Activated T-helper 1 cell treated with anti-CD3 and anti-CD28 coated beads, Interleukin-12 subunit alpha, Interleukin-12 subunit beta, Interleukin-2, Interleukin-4 antibody, amounts not matched to agents 30 ng/mL and 10 ng/mL and 1 ng/mL, durations not matched to agents 14 hours and 24 hours and 36 hours (primary cell): ENCODE measurements at regions not wholly inside any gene's neighbourhood (a gene's known extent, or its start where the extent isn't known, plus 50 kb on each side); places are given as distances from the start of the nearest gene placed in this dataset.

Experiments
- DNase-seq: peaks from one replicate; pipeline ENCODE4 v3.0.0; 2021; ENCODE audit warnings: low spot score
- H3K27ac Mint-ChIP-seq: one replicate; pipeline ENCODE4 v1.8.0; 2021; ENCODE audit warnings: mild to moderate bottlenecking, mixed read lengths
- H3K27me3 Mint-ChIP-seq: one replicate; pipeline ENCODE4 v1.8.0; 2022; ENCODE audit warnings: mild to moderate bottlenecking, moderate library complexity, mixed read lengths; ENCODE audit not compliant: insufficient read depth
- H3K36me3 Mint-ChIP-seq: one replicate; pipeline ENCODE4 v1.8.0; 2021; ENCODE audit warnings: low read depth, mixed read lengths
- H3K4me1 Mint-ChIP-seq: one replicate; pipeline ENCODE4 v1.8.0; 2021; ENCODE audit warnings: low read depth, mixed read lengths
- H3K4me3 Mint-ChIP-seq: one replicate; pipeline ENCODE4 v1.8.0; 2021; ENCODE audit warnings: mild to moderate bottlenecking, moderate library complexity, mixed read lengths
- H3K9me3 Mint-ChIP-seq: one replicate; pipeline ENCODE4 v1.8.0; 2021; ENCODE audit warnings: mixed read lengths
- intact Hi-C: fragments of 100-400 bp; cut with micrococcal nuclease; formaldehyde crosslinking; loops from one replicate; pipeline ENCODE4 v1.15.1; 2024

DNA sequence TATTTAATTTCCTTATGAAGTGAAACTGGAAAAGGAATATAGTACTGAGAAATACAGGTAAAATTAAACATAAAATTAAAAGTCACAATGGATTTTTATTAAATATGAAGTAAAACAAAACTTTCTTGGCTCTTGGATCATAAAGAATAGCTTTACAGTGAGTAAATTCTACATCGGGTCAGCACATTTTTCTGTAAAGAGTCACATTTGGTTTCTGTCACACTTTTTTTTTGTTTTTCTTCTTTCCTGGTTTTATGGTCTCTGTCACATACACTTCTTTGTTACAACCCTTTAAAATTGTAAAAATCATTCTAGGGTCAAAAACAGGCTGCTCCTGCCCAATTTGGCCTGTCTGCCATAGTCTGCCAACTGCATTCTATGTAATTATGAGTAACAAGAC, 254.4 kb upstream of the POU3F2 start:
- intact Hi-C loops = no loop called here
- H3K4me3 Mint-ChIP-seq = no peak overlapping the region

DNA sequence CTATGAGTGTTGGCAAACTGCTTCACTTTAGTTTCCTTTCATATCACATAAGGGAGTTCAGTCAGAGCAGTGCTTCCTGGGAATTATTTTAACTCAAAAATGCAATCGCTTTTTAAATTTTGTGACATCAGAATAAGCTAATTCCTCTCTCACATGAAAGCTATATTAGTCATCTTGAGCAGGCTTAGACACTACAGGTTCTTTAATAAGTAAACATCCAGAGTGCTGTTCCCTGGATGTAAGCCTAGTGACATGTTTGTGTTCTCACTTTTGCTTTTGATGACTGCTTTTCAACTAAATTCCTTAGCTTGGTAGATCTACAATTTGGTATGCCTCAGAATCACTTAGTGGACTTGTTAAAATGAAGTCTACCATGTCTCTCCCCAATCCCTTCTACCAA, 252.7 kb upstream of the POU3F2 start:
- H3K36me3 Mint-ChIP-seq = no peaks in the 10 kb centered on the region
- no peak overlapping the region for H3K4me3 Mint-ChIP-seq
- intact Hi-C loops = no loop called here
- no peaks in the 10 kb centered on the region for H3K4me1 Mint-ChIP-seq
- H3K9me3 Mint-ChIP-seq = no peaks in the 10 kb centered on the region
- H3K27me3 Mint-ChIP-seq = no peaks in the 10 kb centered on the region
- no peak for DNase-seq
- no peak overlapping the region for H3K27ac Mint-ChIP-seq

More for the DNA sequence above, 254.4 kb upstream of the POU3F2 start:
- H3K36me3 Mint-ChIP-seq = no peaks in the 10 kb centered on the region
- no peak for DNase-seq
- no peaks in the 10 kb centered on the region for H3K9me3 Mint-ChIP-seq
- peaks cover 2% of the 10 kb centered on the region for H3K27me3 Mint-ChIP-seq
- H3K27ac Mint-ChIP-seq = no peak overlapping the region
- H3K4me1 Mint-ChIP-seq = no peaks in the 10 kb centered on the region

DNA sequence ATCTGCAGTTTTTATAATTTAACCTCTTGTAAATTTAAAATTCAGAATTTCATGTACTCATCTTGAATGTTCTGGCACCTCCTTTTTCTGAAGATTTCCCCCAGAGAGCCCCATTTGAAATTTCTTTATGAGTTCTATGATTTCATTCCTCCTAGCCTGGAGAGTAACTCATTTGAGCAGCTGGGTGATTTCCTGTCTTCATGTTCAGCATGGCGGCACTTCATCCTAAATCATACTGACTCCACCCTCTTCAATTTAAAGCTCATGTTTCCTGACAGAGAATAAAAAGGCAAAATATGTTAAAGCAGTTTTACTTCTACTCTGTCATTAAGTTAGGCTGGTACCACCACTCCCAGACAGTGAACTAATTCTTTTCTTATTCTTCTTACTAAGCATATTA, 250.9 kb upstream of the POU3F2 start:
- H3K4me3 Mint-ChIP-seq = no peak overlapping the region
- DNase-seq = no peak
- no peaks in the 10 kb centered on the region for H3K36me3 Mint-ChIP-seq
- no peak overlapping the region for H3K27ac Mint-ChIP-seq
- H3K4me1 Mint-ChIP-seq = no peaks in the 10 kb centered on the region
- H3K27me3 Mint-ChIP-seq = no peaks in the 10 kb centered on the region
- intact Hi-C loops = no loop called here
- H3K9me3 Mint-ChIP-seq = no peaks in the 10 kb centered on the region

DNA sequence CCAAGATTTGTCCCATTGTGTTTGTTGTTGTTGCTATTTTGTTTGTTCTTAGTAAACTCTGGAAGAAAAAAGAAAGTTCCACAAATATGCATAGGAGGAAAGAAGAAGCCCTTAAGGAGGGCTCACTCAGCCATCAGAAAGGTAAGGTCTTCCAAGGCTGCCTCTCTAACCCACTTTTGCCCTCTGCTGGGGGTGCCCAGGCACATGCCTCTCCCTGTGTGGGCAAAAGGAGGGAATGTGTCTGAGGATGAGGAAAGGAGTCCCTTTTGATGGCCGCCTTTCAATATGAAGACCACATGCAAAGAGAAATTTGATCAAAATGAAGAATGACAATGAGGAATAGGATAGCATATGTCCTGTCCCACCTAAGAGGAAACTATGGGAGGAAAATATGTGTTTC, 248.2 kb upstream of the POU3F2 start:
- no peaks in the 10 kb centered on the region for H3K27me3 Mint-ChIP-seq
- H3K9me3 Mint-ChIP-seq = no peaks in the 10 kb centered on the region
- no peaks in the 10 kb centered on the region for H3K36me3 Mint-ChIP-seq
- DNase-seq = no peak
- no peak overlapping the region for H3K4me3 Mint-ChIP-seq
- intact Hi-C loops = no loop called here
- no peak overlapping the region for H3K27ac Mint-ChIP-seq
- H3K4me1 Mint-ChIP-seq = no peaks in the 10 kb centered on the region

DNA sequence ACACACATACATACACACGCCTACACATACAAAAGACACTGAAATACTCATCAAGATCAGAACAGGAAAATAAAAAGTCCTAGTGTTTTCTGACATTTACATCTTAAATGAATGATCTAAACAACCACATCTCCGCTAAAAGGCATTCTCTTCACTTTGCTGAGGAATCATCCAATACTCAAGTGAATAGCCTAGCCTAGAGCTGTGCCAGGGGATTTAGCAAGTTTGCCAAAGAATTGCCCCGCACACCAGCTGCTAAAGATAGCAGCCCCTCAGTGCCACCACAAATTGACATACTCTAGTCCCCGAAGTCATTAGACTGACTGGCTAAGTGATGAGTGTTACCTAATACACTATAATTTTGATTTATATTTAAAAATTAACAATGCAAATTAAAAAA, 246.8 kb upstream of the POU3F2 start:
- intact Hi-C loops = no loop called here
- no peak for DNase-seq
- no peaks in the 10 kb centered on the region for H3K4me1 Mint-ChIP-seq
- H3K36me3 Mint-ChIP-seq = no peaks in the 10 kb centered on the region
- no peak overlapping the region for H3K4me3 Mint-ChIP-seq
- no peaks in the 10 kb centered on the region for H3K9me3 Mint-ChIP-seq
- no peak overlapping the region for H3K27ac Mint-ChIP-seq
- H3K27me3 Mint-ChIP-seq = no peaks in the 10 kb centered on the region

DNA sequence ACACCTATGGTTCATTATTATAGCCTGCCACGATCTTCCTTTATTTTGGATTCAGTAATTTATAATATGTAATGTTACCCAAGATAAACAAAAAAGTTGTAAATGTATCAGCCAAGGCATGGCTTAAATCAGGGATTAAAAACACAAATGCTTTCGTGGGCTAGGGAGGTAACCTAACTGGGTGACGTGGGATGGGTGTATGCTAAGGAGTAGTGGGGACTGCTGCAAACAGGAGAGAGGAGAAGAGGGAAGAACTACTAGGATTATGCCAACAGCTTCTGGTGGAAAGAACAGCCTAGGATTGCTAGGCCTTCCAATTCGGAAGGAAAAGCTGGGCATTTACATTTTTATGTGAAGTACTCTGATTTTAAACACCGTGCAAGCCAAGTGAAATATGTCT, 244.8 kb upstream of the POU3F2 start:
- H3K4me1 Mint-ChIP-seq = no peaks in the 10 kb centered on the region
- no peaks in the 10 kb centered on the region for H3K9me3 Mint-ChIP-seq
- DNase-seq = no peak
- intact Hi-C loops = no loop called here
- no peaks in the 10 kb centered on the region for H3K27me3 Mint-ChIP-seq
- H3K4me3 Mint-ChIP-seq = no peak overlapping the region
- no peak overlapping the region for H3K27ac Mint-ChIP-seq
- H3K36me3 Mint-ChIP-seq = no peaks in the 10 kb centered on the region

DNA sequence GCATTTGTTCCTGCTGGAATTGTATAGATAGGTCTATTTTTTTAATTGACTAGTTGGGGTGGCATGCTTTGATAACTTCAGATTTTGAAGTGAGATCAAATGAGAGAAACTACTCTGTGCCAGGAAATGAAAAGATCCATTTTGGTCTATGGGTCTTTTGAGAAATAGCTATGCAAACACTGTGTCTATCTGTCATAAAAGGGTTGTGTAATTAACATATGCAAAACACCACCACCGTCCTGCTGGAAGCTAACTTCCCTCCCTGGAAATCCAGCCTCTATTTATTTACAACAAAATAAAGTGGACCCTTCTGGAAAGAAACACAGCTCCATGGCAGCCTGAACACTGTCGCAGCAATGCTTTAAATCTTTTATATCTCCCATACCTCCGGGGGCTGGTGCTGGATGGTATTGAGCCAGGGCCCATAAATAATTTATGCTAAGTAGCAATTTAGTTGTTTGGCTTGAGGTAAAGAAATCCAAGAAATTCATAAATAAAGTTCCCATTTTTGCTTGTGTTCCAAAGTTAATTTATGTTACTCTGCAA, 244.2 kb upstream of the POU3F2 start:
- intact Hi-C loops = no loop called here
- Mint-ChIP-seq H3K4me1 (no peaks in the 10 kb centered on the region), H3K27ac (no peak overlapping the region), H3K27me3 (no peaks in the 10 kb centered on the region), H3K36me3 (no peaks in the 10 kb centered on the region), H3K4me3 (no peak overlapping the region), H3K9me3 (no peaks in the 10 kb centered on the region)
- DNase-seq = no peak

DNA sequence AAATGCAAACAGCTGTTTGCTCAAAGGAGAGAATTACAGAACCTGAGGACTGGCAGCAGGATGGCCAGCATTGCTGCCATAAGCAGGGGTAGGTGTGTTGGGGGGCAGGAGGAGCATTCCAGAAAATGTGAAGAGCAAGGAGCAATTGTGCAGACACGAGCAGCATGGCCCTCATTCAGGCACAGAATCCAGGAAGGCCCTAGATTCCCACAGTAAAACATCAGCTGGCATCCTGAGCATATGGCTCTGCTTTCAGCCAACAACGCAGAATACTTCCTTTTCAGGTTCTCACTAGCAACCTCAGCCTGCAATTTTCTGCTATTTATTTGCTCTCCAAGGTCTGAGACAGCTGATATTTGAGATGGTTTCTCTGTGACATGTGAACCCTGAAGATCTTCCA, 243.4 kb upstream of the POU3F2 start:
- Mint-ChIP-seq H3K9me3 (no peaks in the 10 kb centered on the region), H3K27me3 (no peaks in the 10 kb centered on the region), H3K36me3 (no peaks in the 10 kb centered on the region), H3K4me3 (no peak overlapping the region), H3K4me1 (no peaks in the 10 kb centered on the region), H3K27ac (no peak overlapping the region)
- intact Hi-C loops = no loop called here
- DNase-seq = no peak

DNA sequence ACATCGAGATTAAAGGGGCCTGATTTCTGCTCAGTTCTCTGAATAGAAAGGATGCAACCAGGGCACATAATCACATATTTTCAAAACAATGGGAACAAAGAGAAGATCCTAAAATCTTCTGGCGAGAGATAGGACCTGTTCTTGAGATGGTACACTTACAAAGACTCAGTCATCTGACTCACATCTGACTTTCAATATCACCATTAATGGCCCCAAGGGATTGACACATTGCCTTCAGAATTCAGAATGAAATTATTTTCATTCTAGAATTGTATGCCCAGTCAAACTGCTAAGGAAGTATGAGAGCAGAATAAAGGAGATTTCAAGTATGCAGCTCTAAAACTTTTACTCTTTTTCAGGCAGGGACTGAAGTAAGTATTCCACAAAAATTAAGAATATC, 240.7 kb upstream of the POU3F2 start:
- H3K27me3 Mint-ChIP-seq = no peaks in the 10 kb centered on the region
- no peaks in the 10 kb centered on the region for H3K36me3 Mint-ChIP-seq
- no peak overlapping the region for H3K4me3 Mint-ChIP-seq

DNA sequence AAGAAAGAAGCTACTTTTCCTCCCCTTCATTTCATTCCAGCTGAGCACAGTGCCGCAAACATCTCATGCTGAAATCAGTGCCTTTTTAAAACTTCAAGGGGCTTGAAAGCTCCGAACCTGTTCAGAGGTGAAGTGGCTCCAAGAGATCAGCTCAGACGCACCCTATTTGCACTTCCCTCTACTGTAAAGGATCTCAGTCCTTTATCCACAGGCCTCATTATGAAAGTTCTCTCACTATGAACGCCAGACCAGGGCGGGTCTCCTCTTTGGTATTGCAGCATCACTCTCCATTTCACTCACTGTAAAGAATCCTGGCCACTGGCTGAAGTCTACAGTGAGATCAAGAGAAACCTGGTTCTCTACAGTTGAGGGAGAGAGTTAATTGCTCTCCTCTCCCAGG, 232.7 kb upstream of the POU3F2 start:
- Mint-ChIP-seq H3K27me3 (no peaks in the 10 kb centered on the region), H3K9me3 (no peaks in the 10 kb centered on the region), H3K36me3 (no peaks in the 10 kb centered on the region), H3K4me1 (no peaks in the 10 kb centered on the region), H3K4me3 (no peak overlapping the region), H3K27ac (no peak overlapping the region)
- intact Hi-C loops = no loop called here
- DNase-seq = no peak

More for the DNA sequence above, 240.7 kb upstream of the POU3F2 start:
- DNase-seq = no peak
- no peaks in the 10 kb centered on the region for H3K4me1 Mint-ChIP-seq
- H3K9me3 Mint-ChIP-seq = no peaks in the 10 kb centered on the region
- intact Hi-C loops = no loop called here
- H3K27ac Mint-ChIP-seq = no peak overlapping the region

DNA sequence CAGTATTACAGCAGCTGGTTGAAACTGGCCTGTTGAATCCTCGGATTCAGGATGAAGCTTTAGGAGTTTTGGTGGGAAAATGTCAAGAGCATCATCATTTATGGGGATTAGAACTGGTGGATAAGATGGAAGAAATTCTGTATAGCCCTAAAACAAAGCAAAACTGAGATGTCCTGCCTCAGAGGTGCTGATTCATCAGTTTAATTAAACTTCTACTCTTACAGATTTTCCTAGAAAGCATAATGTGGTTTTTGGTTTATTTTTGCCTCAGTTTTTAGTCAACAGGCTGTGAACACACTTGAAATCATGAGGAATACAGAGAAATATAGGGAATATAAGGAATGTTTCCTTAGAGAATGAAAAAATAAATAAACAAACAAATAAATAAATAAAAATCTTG, 228.7 kb upstream of the POU3F2 start:
- no peak for DNase-seq
- Mint-ChIP-seq H3K9me3 (no peaks in the 10 kb centered on the region), H3K27ac (no peak overlapping the region), H3K36me3 (no peaks in the 10 kb centered on the region), H3K27me3 (no peaks in the 10 kb centered on the region), H3K4me1 (no peaks in the 10 kb centered on the region), H3K4me3 (no peak overlapping the region)
- intact Hi-C loops = no loop called here

DNA sequence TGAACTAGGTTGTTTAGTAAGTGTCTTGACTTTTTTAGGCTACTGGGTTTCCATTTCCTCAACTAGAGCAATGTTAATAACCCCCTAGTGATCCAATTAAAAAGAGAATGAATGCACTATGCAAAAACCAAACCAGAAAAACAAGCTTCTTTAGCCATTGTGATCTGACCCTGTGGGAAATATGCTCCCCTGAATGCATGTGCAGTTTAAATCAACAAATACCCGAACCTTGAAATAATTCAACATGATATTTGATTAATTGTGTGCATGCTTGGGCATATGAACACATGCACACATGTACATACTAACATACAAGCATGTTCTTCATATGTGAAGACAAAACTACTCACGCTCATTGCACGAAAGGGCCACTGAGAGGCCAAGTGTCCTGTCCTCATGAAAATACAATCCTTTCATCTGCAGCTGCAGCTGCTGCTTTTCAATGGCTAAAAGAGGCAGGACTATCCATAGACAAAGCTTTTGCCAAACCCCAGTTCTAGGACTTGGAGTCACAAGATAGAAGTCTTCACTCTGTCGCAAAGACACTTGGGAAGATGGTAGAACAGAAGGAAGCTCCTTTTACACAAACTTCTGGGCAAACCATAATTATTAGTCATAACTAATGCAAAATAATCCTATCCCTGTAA, 207.1 kb upstream of the POU3F2 start:
- intact Hi-C loops = no loop called here
- H3K4me1 Mint-ChIP-seq = no peaks in the 10 kb centered on the region
- H3K9me3 Mint-ChIP-seq = no peaks in the 10 kb centered on the region
- H3K4me3 Mint-ChIP-seq = no peak overlapping the region
- no peak overlapping the region for H3K27ac Mint-ChIP-seq
- no peaks in the 10 kb centered on the region for H3K27me3 Mint-ChIP-seq
- no peaks in the 10 kb centered on the region for H3K36me3 Mint-ChIP-seq
- DNase-seq = no peak

DNA sequence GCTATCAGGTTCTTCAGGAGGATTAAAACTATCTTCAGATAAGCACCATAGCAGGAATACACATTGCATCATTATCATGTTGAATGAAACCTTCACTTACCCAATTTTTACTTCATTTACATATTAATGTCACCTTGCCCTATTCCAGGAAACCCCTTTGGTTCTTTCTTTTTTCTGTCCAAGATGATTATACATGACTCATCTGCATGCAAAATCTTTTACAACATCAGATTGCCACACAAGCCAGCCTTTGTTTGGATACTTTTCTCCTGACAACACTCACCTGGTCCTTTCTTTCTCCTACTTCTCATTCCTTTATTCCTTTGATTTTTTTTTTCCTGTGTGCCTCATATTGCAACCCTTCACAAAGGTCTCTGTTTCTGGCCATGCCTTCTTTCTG, 200.5 kb upstream of the POU3F2 start:
- H3K36me3 Mint-ChIP-seq = no peaks in the 10 kb centered on the region

DNA sequence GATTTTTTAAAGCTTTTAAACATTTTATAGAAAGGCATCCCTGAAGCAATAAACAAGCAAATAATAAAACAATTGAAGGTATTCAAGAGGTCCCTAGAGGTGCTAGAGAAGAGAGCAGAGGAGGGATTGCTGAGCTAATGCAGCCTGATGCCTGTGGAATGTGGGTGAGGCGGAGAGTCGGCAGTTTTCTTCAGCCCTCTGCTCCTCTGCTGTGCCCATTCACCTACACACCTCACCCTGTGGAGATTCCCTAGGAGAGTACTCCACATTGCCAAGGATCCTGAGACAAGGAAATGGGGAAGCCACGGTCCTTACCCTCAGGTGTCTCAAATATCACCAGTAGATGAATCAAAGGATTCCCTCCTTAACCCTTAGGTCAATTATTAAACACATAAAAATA, 199.8 kb upstream of the POU3F2 start:
- Mint-ChIP-seq H3K36me3 (no peaks in the 10 kb centered on the region), H3K27me3 (no peaks in the 10 kb centered on the region), H3K9me3 (no peaks in the 10 kb centered on the region), H3K4me1 (no peaks in the 10 kb centered on the region), H3K27ac (no peak overlapping the region), H3K4me3 (no peak overlapping the region)
- no peak for DNase-seq
- intact Hi-C loops = no loop called here

More for the DNA sequence above, 200.5 kb upstream of the POU3F2 start:
- intact Hi-C loops = no loop called here
- DNase-seq = no peak
- Mint-ChIP-seq H3K27ac (no peak overlapping the region), H3K27me3 (no peaks in the 10 kb centered on the region), H3K9me3 (no peaks in the 10 kb centered on the region), H3K4me1 (no peaks in the 10 kb centered on the region), H3K4me3 (no peak overlapping the region)
